PC-3 (cell line): ENCODE measurements at regions not wholly inside any gene's neighbourhood (a gene's known extent, or its start where the extent isn't known, plus 50 kb on each side); places are given as distances from the start of the nearest gene placed in this dataset.

Experiments
- CTCF ChIP-seq: fragments of 300-600 bp; sonication (generic); conservative IDR thresholded peaks from 2 replicates; pipeline ENCODE4 v1.5.1; 2017; ENCODE audit warnings: antibody characterized with exemption, low read depth, mild to moderate bottlenecking, low read length
- EZH2phosphoT487 ChIP-seq: fragments of 300-600 bp; sonication (generic); IDR thresholded peaks from 2 replicates; pipeline ENCODE4 v1.6.1; 2018; ENCODE audit warnings: mild to moderate bottlenecking, antibody characterized with exemption, low read length, borderline replicate concordance

DNA sequence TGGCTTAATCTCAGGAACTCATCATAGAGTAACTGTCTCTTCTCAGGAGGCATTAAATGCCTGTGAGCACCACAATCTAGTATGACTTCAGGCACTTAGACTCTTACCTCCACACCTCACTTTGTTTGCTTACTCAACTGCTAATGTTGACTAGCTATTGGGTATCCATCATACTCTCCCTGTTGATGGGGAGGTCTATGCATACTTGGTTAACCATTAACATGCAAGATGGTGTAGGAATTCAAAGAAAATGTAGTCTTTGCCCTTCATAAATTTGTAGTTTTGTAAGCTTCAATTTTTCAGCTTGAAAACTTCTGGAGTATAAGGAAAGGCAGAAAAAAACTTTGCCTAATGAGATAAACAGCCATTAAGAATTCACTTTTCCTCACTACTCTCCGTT is 501.0 kb upstream of the MARCKS start:
- TF ChIP-seq CTCF (no peak), EZH2phosphoT487 (no peak)
